IMR-90 (cell line): ENCODE measurements at regions not wholly inside any gene's neighbourhood (a gene's known extent, or its start where the extent isn't known, plus 50 kb on each side); places are given as distances from the start of the nearest gene placed in this dataset.

Source experiments
- ATAC-seq: fragments of 200-7000 bp; cut with Tn5 transposase; 2 replicates; pipeline ENCODE4 v1.9.1; 2020; ENCODE audit warnings: low read depth, mild to moderate bottlenecking, moderate library complexity
- BruUV-seq: library from RNA; stranded (reverse); fragments of 400-500 nt; replicated peaks from 2 replicates; lab custom pipeline; 2021; lab: Mats Ljungman, UMichigan
- CTCF ChIA-PET: fragments of 300-600 bp; formaldehyde crosslinking; extraction: SDS; loops from one replicate; lab custom pipeline; 2021; ENCODE audit warnings: antibody characterized with exemption; lab: Yijun Ruan, JAX
- POLR2A ChIA-PET: fragments of 300-600 bp; sonication (Branson Sonifier 250); formaldehyde crosslinking; loops from one replicate; lab custom pipeline; 2022; ENCODE audit warnings: antibody characterized with exemption; ENCODE audit not compliant: unreplicated experiment; lab: Charles Lee
- DNase-seq: peaks from one replicate; pipeline ENCODE4 v3.0.0; 2013
- H2AFZ ChIP-seq: replicated peaks from 2 replicates; pipeline ENCODE3; 2013; ENCODE audit warnings: low read length, mild to moderate bottlenecking; ENCODE audit not compliant: poor library complexity
- H2AK5ac ChIP-seq: 2 replicates; pipeline ENCODE4 v1.6.1; 2013; ENCODE audit warnings: low read depth, low read length, inconsistent platforms
- H2AK9ac ChIP-seq: replicated peaks from 2 replicates; pipeline ENCODE3; 2013; ENCODE audit warnings: mild to moderate bottlenecking, low read depth, low read length, moderate library complexity; ENCODE audit not compliant: poor library complexity
- H2BK120ac ChIP-seq: 2 replicates; pipeline ENCODE4 v1.6.1; 2013; ENCODE audit warnings: low read depth, low read length, inconsistent platforms
- H2BK15ac ChIP-seq: 3 replicates; pipeline ENCODE4 v1.6.1; 2013; ENCODE audit warnings: low read depth, low read length, inconsistent platforms
- H2BK20ac ChIP-seq: 2 replicates; pipeline ENCODE4 v1.6.1; 2013; ENCODE audit warnings: low read depth, mild to moderate bottlenecking, inconsistent platforms, low read length, moderate library complexity
- H2BK5ac ChIP-seq: 2 replicates; pipeline ENCODE4 v1.6.1; 2013; ENCODE audit warnings: mild to moderate bottlenecking, low read depth, low read length, inconsistent platforms; ENCODE audit not compliant: poor library complexity, severe bottlenecking
- H3K14ac ChIP-seq: replicated peaks from 2 replicates; pipeline ENCODE4 v1.6.1; 2013; ENCODE audit warnings: low read depth, low read length, inconsistent platforms
- H3K18ac ChIP-seq: 2 replicates; pipeline ENCODE4 v1.6.1; 2013; ENCODE audit warnings: low read depth, low read length, control low read depth
- H3K23ac ChIP-seq: 2 replicates; pipeline ENCODE4 v1.6.1; 2013; ENCODE audit warnings: low read depth, low read length, inconsistent platforms
- H3K27ac ChIP-seq: 2 replicates; pipeline ENCODE4 v1.5.1; 2013; ENCODE audit warnings: mild to moderate bottlenecking, control low read depth, low read length; ENCODE audit not compliant: insufficient read depth
- H3K27me3 ChIP-seq: 2 replicates; pipeline ENCODE4 v1.6.1; 2013; ENCODE audit warnings: low read length; ENCODE audit not compliant: control insufficient read depth, insufficient read depth
- H3K36me3 ChIP-seq: 2 replicates; pipeline ENCODE4 v1.6.1; 2013; ENCODE audit warnings: low read length, mixed read lengths; ENCODE audit not compliant: control insufficient read depth, insufficient read depth
- H3K4ac ChIP-seq: 2 replicates; pipeline ENCODE4 v1.6.1; 2013; ENCODE audit warnings: low read depth, low read length, inconsistent platforms
- H3K4me1 ChIP-seq: 2 replicates; pipeline ENCODE4 v1.6.1; 2013; ENCODE audit warnings: low read length, mixed read lengths; ENCODE audit not compliant: control insufficient read depth, insufficient read depth
- H3K4me2 ChIP-seq: 2 replicates; pipeline ENCODE4 v1.6.1; 2013; ENCODE audit warnings: low read depth, mild to moderate bottlenecking, control low read depth, low read length, moderate library complexity
- H3K4me3 ChIP-seq: 2 replicates; pipeline ENCODE4 v1.5.1; 2013; ENCODE audit warnings: low read depth, mild to moderate bottlenecking, control low read depth, low read length, moderate library complexity; ENCODE audit not compliant: insufficient read depth
- H3K56ac ChIP-seq: 2 replicates; pipeline ENCODE4 v1.6.1; 2013; ENCODE audit warnings: low read length, inconsistent platforms; ENCODE audit not compliant: insufficient read depth; ENCODE audit errors: extremely low read depth
- H3K79me1 ChIP-seq, 2 experiments: 2 replicates each; pipeline ENCODE4 v1.6.1; 2013; ENCODE audit warnings: low read length in 2 of 2, inconsistent platforms in 1 of 2, low read depth in 1 of 2
- H3K9ac ChIP-seq: 2 replicates; pipeline ENCODE4 v1.6.1; 2013; ENCODE audit warnings: low read depth, low read length, control low read depth
- H3K9me1 ChIP-seq: 2 replicates; pipeline ENCODE4 v1.6.1; 2013; ENCODE audit warnings: low read length, inconsistent platforms; ENCODE audit not compliant: insufficient read depth
- H3K9me3 ChIP-seq: 2 replicates; pipeline ENCODE4 v1.6.1; 2013; ENCODE audit warnings: low read length; ENCODE audit not compliant: control insufficient read depth, insufficient read depth
- H4K20me1 ChIP-seq: 2 replicates; pipeline ENCODE4 v1.6.1; 2013; ENCODE audit warnings: low read length, inconsistent platforms; ENCODE audit not compliant: insufficient read depth
- H4K5ac ChIP-seq: 2 replicates; pipeline ENCODE4 v1.6.1; 2013; ENCODE audit warnings: mild to moderate bottlenecking, low read depth, low read length, control low read depth
- H4K8ac ChIP-seq, 2 experiments: 2 replicates each; pipeline ENCODE4 v1.6.1; 2013; ENCODE audit warnings: low read depth in 2 of 2, low read length in 2 of 2, control low read depth in 1 of 2, inconsistent platforms in 1 of 2
- H4K91ac ChIP-seq: 2 replicates; pipeline ENCODE4 v1.6.1; 2013; ENCODE audit warnings: low read depth, low read length, inconsistent platforms; ENCODE audit not compliant: insufficient read depth
- NFE2L2 ChIP-seq: fragments of 150-350 bp; IDR thresholded peaks from 2 replicates; pipeline ENCODE4 v1.6.1; 2016; ENCODE audit warnings: low read depth, mild to moderate bottlenecking, low read length
- POLR2A ChIP-seq: IDR thresholded peaks from 2 replicates; pipeline ENCODE4 v1.6.1; 2012; ENCODE audit warnings: mild to moderate bottlenecking, low read depth, low read length
- RCOR1 ChIP-seq: IDR thresholded peaks from 2 replicates; pipeline ENCODE4 v1.6.1; 2012; ENCODE audit warnings: mild to moderate bottlenecking, low read length, improper control_type of control experiment; ENCODE audit not compliant: insufficient replicate concordance
- WGBS, 2 experiments: methylation state at CpG; one replicate each; pipeline versions ENCODE4 v1.1.5 to v1.1.7; 2013; ENCODE audit warnings: missing lambda C conversion rate in 2 of 2; ENCODE audit not compliant: insufficient read length in 1 of 2; ENCODE audit errors: extremely low coverage in 2 of 2; 5-methylcytosine and 5-hydroxymethylcytosine counted together
- dilution Hi-C: fragments of 300-500 bp; cut with HindIII; formaldehyde crosslinking; loops from one replicate; pipeline ENCODE4 v1.14.3; 2018; ENCODE audit warnings: low sequenced_read_pairs; ENCODE audit not compliant: unreplicated experiment
- in situ Hi-C: fragments of 300-500 bp; cut with MboI; formaldehyde crosslinking; loops from 3 replicates; pipeline ENCODE4 v1.14.3; 2019; ENCODE audit warnings: low sequenced_read_pairs, inconsistent platforms, mixed read lengths
- intact Hi-C: fragments of 100-400 bp; cut with micrococcal nuclease; formaldehyde crosslinking; loops from 2 replicates; pipeline ENCODE4 v1.10.0; 2022

DNA sequence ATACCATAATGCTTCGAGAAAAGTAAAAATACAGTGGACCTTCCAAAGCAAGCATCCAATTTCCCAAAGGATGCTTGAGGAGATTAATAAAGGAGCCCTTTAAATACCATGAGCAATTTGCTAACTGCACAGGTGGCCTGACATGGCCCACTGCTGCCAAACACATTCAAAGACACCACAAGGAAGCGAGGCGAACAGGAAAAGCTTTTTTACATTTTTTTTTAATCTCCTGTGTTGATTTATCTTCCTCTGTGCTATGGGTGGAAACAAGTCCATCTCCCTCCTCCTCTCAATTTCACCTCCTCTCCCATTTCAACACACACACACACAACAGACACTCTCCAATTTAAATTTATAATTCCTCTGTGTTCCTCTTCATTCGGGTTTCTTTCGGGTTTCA is 243.4 kb downstream of the IGSF11 start:
- H2BK5ac ChIP-seq: no peak overlapping the region
- H3K9me1 ChIP-seq: no peaks in the 10 kb centered on the region
- H3K4me3 ChIP-seq: no peak overlapping the region
- ATAC-seq: no peak
- no peaks in the 10 kb centered on the region for H3K36me3 ChIP-seq
- no peak overlapping the region for H3K18ac ChIP-seq
- H3K4ac ChIP-seq: no peak overlapping the region
- no peak overlapping the region for H3K23ac ChIP-seq
- no peak overlapping the region for H3K27ac ChIP-seq
- in situ Hi-C loops: no loop called here
- no peak for DNase-seq
- H4K5ac ChIP-seq: no peak overlapping the region
- H3K9ac ChIP-seq: no peak overlapping the region
- intact Hi-C loops: no loop called here
- ChIA-PET POLR2A (no interaction called here), CTCF (no interaction called here)
- no peaks in the 10 kb centered on the region for H3K4me1 ChIP-seq
- no peak overlapping the region for H4K91ac ChIP-seq
- no peak overlapping the region for H3K4me2 ChIP-seq
- H2AK9ac ChIP-seq: no peak overlapping the region
- no peak for TF ChIP-seq NFE2L2
- no peak for TF ChIP-seq RCOR1
- no peak for TF ChIP-seq POLR2A
- no peak overlapping the region for H4K8ac ChIP-seq
- no peak overlapping the region for H2AFZ ChIP-seq
- H2BK120ac ChIP-seq: no peak overlapping the region
- no peaks in the 10 kb centered on the region for H3K79me1 ChIP-seq
- H2BK20ac ChIP-seq: no peak overlapping the region
- H3K9me3 ChIP-seq: no peaks in the 10 kb centered on the region
- dilution Hi-C loops: no loop called here
- H3K56ac ChIP-seq: no peak overlapping the region
- no peaks in the 10 kb centered on the region for H3K27me3 ChIP-seq
- no peaks in the 10 kb centered on the region for H4K20me1 ChIP-seq
- H2BK15ac ChIP-seq: no peak overlapping the region
- WGBS, 2 experiments: no CpG with 5 or more reads among the region's 5 CpGs
- H2AK5ac ChIP-seq: no peak overlapping the region
- H3K14ac ChIP-seq: no peak overlapping the region
- no TSS peak for BruUV-seq
